HEK293 (cell line): ENCODE measurements at regions not wholly inside any gene's neighbourhood (a gene's known extent, or its start where the extent isn't known, plus 50 kb on each side); places are given as distances from the start of the nearest gene placed in this dataset.

Source experiments
- ZNF354C ChIP-seq: fragments of 450-650 bp; formaldehyde crosslinking; IDR thresholded peaks from 2 replicates; pipeline ENCODE4 v1.5.1; 2016; ENCODE audit warnings: missing biosample characterization, missing genetic modification characterization, low read depth, borderline replicate concordance
- TF ChIP-seq, protein P1 (sequence below): fragments of 450-650 bp; formaldehyde crosslinking; IDR thresholded peaks from 2 replicates; pipeline ENCODE4 v1.5.1; 2016; ENCODE audit warnings: missing biosample characterization, missing genetic modification characterization

DNA sequence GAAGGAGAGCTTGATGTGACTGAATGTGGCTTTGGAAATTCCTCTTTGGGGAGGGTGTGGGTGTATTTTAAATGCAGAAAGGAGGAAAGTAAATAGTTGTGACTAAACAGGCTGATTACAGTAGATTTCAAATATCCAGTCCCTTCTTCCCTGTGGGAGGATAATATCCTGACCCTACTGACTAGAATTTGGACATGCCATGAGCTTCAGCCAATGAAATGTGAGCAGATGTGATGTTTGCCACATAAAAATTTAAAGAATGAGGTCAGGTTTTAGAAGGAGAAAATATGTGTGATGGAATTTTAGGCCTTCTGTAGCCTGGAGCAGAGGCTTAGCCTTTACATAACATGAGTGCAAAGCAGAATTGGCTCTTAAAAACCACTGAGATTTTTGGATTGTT is 1218.9 kb downstream of the ROBO2 start:
- TF ChIP-seq, protein P1, sequence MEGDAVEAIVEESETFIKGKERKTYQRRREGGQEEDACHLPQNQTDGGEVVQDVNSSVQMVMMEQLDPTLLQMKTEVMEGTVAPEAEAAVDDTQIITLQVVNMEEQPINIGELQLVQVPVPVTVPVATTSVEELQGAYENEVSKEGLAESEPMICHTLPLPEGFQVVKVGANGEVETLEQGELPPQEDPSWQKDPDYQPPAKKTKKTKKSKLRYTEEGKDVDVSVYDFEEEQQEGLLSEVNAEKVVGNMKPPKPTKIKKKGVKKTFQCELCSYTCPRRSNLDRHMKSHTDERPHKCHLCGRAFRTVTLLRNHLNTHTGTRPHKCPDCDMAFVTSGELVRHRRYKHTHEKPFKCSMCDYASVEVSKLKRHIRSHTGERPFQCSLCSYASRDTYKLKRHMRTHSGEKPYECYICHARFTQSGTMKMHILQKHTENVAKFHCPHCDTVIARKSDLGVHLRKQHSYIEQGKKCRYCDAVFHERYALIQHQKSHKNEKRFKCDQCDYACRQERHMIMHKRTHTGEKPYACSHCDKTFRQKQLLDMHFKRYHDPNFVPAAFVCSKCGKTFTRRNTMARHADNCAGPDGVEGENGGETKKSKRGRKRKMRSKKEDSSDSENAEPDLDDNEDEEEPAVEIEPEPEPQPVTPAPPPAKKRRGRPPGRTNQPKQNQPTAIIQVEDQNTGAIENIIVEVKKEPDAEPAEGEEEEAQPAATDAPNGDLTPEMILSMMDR (tag by site-specific recombination) = no peak
- TF ChIP-seq ZNF354C (tag by site-specific recombination) = no peak
